HepG2 (cell line): ENCODE measurements at regions not wholly inside any gene's neighbourhood (a gene's known extent, or its start where the extent isn't known, plus 50 kb on each side); places are given as distances from the start of the nearest gene placed in this dataset.

ENCODE experiments used
- ATAC-seq: fragments of 200-7000 bp; cut with Tn5 transposase; 3 replicates; pipeline ENCODE4 v1.9.1; 2020; ENCODE audit warnings: mild to moderate bottlenecking, moderate library complexity
- BruUV-seq: library from RNA; stranded (reverse); fragments of 400-500 nt; replicated peaks from 2 replicates; lab custom pipeline; 2021; lab: Mats Ljungman, UMichigan
- CTCF ChIA-PET: fragments of 300-600 bp; formaldehyde crosslinking; extraction: SDS; loops from one replicate; lab custom pipeline; 2021; ENCODE audit warnings: low total read pairs, inconsistent platforms, low intra/inter-chr PET ratio; lab: Yijun Ruan, JAX
- POLR2A ChIA-PET: fragments of 350-600 bp; sonication (Branson Sonifier 250); formaldehyde crosslinking; loops from one replicate; lab custom pipeline; 2020; ENCODE audit warnings: antibody characterized with exemption, inconsistent platforms; lab: Yijun Ruan, JAX
- DNase-seq: peaks from one replicate; pipeline ENCODE4 v3.0.0-alpha.2; 2015; ENCODE audit warnings: low spot score
- FAIRE-seq: peaks from 3 replicates; lab custom pipeline; 2011; peaks lifted over from hg19 to GRCh38; lab: Jason Lieb, UNC
- H2AFZ ChIP-seq: one replicate; pipeline ENCODE4 v1.6.1; 2011; ENCODE audit warnings: low read length, inconsistent platforms
- H3K27ac ChIP-seq: fragments of 300-600 bp; 3 replicates; pipeline ENCODE4 v1.8.0; 2011; ENCODE audit warnings: mixed run types, mild to moderate bottlenecking, mixed read lengths, low read length, inconsistent platforms; ENCODE audit not compliant: insufficient read depth; ENCODE audit errors: extremely low read length
- H3K27me3 ChIP-seq, 2 experiments: fragments of 200-600 bp in 1 of 2; 2 replicates in 1 of 2; 3 replicates in 1 of 2; pipeline versions ENCODE4 v1.6.0 to v1.8.0; 2011; ENCODE audit warnings: low read length in 2 of 2, mild to moderate bottlenecking in 2 of 2, moderate library complexity in 2 of 2, inconsistent platforms in 1 of 2; ENCODE audit not compliant: insufficient read depth in 2 of 2, control insufficient read depth in 1 of 2
- H3K36me3 ChIP-seq, 2 experiments: fragments of 200-600 bp in 1 of 2; replicated peaks in 1 of 2; 2 replicates in 1 of 2; 3 replicates in 1 of 2; pipeline versions ENCODE4 v1.5.1 to v1.8.0; 2011; ENCODE audit warnings: low read length in 2 of 2, inconsistent platforms in 1 of 2; ENCODE audit not compliant: insufficient read depth in 2 of 2, control insufficient read depth in 1 of 2
- H3K4me1 ChIP-seq: 2 replicates; pipeline ENCODE4 v1.5.1; 2012; ENCODE audit warnings: low read length, inconsistent platforms; ENCODE audit not compliant: insufficient read depth
- H3K4me2 ChIP-seq: 2 replicates; pipeline ENCODE4 v1.6.0; 2011; ENCODE audit warnings: low read depth, low read length, inconsistent platforms
- H3K4me3 ChIP-seq, 3 experiments: fragments of 200-600 bp in 1 of 3; sonication (generic), shearing (Covaris generic) in 1 of 3; replicated peaks in 1 of 3; 2 replicates each; pipeline ENCODE4 v1.5.1; 2011 to 2016; ENCODE audit warnings: low read length in 3 of 3, inconsistent platforms in 2 of 3, low read depth in 2 of 3, mild to moderate bottlenecking in 2 of 3, control low read depth in 1 of 3, mixed read lengths in 1 of 3; ENCODE audit not compliant: insufficient read depth in 1 of 3
- H3K79me2 ChIP-seq: one replicate; pipeline ENCODE4 v1.6.1; 2011; ENCODE audit warnings: low read length, inconsistent platforms; ENCODE audit not compliant: insufficient read depth
- H3K9ac ChIP-seq: 2 replicates; pipeline ENCODE4 v1.6.0; 2011; ENCODE audit warnings: mild to moderate bottlenecking, low read depth, low read length, inconsistent platforms; ENCODE audit not compliant: insufficient read depth
- H3K9me3 ChIP-seq: 2 replicates; pipeline ENCODE4 v1.5.1; 2012; ENCODE audit warnings: mild to moderate bottlenecking, low read length
- H4K20me1 ChIP-seq: 2 replicates; pipeline ENCODE4 v1.6.0; 2011; ENCODE audit warnings: inconsistent platforms, mild to moderate bottlenecking, low read length, moderate library complexity; ENCODE audit not compliant: insufficient read depth
- ERF ChIP-seq: IDR thresholded peaks from 2 replicates; pipeline ENCODE4 v1.6.1; 2018; ENCODE audit warnings: missing biosample characterization, missing genetic modification reagents
- GLMP ChIP-seq: sonication (generic); formaldehyde crosslinking; IDR thresholded peaks from 2 replicates; pipeline ENCODE4 v1.9.0; 2021; ENCODE audit warnings: missing genetic modification reagents, mild to moderate bottlenecking, borderline replicate concordance
- PRDM10 ChIP-seq: sonication (generic); formaldehyde crosslinking; IDR thresholded peaks from 2 replicates; pipeline ENCODE4 v1.4.0; 2020; ENCODE audit warnings: low read depth, missing genetic modification reagents
- PRDM4 ChIP-seq: sonication (generic); formaldehyde crosslinking; IDR thresholded peaks from 2 replicates; pipeline ENCODE4 v1.9.0; 2021; ENCODE audit warnings: missing genetic modification reagents, borderline replicate concordance
- SRSF1 ChIP-seq: fragments of 200-400 bp; formaldehyde crosslinking; optimal IDR thresholded peaks from 2 replicates; pipeline ENCODE3; 2017; ENCODE audit warnings: mild to moderate bottlenecking, low read depth, low read length, moderate library complexity
- WGBS: methylation state at CpG from one replicate; pipeline ENCODE4 v1.1.6; 2017; ENCODE audit warnings: low lambda C conversion rate; 5-methylcytosine and 5-hydroxymethylcytosine counted together
- in situ Hi-C: cut with HindIII; loops from 2 replicates; pipeline ENCODE4 v1.10.0; 2017; ENCODE audit warnings: low pct_unique_long_range_greater_than_20kb; ENCODE audit not compliant: extremely low pct_ligation_motif_present
- intact Hi-C: fragments of 100-400 bp; cut with micrococcal nuclease; formaldehyde crosslinking; loops from one replicate; pipeline ENCODE4 v1.10.0; 2022; ENCODE audit not compliant: unreplicated experiment

- Histone ChIP-seq H3K4me2 (no peak overlapping the region), H3K36me3 (no peaks in the 10 kb centered on the region), H3K4me3 (no peak overlapping the region), H3K27me3 (no peaks in the 10 kb centered on the region)
- 0% methylated on average over 2 of the region's 2 CpGs for WGBS
- TF ChIP-seq GLMP (CRISPR knock-in tag) (no peak), PRDM10 (no peak), PRDM4 (CRISPR knock-in tag) (no peak), SRSF1 (no peak), ERF (no peak)
- TF ChIP-seq, all 625 proteins: peak for 0
- ChIA-PET CTCF (no interaction called here), POLR2A (no interaction called here)
- ATAC-seq = no peak
- Histone ChIP-seq H3K9ac (no peak overlapping the region), H2AFZ (no peak overlapping the region), H3K4me1 (no peaks in the 10 kb centered on the region), H3K27ac (no peak overlapping the region), H4K20me1 (no peaks in the 10 kb centered on the region), H3K9me3 (peaks cover 51% of the 10 kb centered on the region), H3K79me2 (no peaks in the 10 kb centered on the region)
- in situ Hi-C loops = no loop called here
- no peak for FAIRE-seq
- no TSS peak for BruUV-seq
- DNase-seq = no peak
- intact Hi-C loops = no loop called here
Measured at GRCh38 chr4:33226133-33226532, 2506.0 kb downstream of the PCDH7 start.
